HG03196 (cell line): ENCODE measurements at regions not wholly inside any gene's neighbourhood (a gene's known extent, or its start where the extent isn't known, plus 50 kb on each side); places are given as distances from the start of the nearest gene placed in this dataset.
A peak's percentile ranks its signal among the peaks of the same experiment; 100 is the strongest.

Experiments used
- ATAC-seq: cut with Tn5 transposase; IDR thresholded peaks from one replicate; pipeline ENCODE4 v1.9.1; 2021; ENCODE audit not compliant: unreplicated experiment

DNA sequence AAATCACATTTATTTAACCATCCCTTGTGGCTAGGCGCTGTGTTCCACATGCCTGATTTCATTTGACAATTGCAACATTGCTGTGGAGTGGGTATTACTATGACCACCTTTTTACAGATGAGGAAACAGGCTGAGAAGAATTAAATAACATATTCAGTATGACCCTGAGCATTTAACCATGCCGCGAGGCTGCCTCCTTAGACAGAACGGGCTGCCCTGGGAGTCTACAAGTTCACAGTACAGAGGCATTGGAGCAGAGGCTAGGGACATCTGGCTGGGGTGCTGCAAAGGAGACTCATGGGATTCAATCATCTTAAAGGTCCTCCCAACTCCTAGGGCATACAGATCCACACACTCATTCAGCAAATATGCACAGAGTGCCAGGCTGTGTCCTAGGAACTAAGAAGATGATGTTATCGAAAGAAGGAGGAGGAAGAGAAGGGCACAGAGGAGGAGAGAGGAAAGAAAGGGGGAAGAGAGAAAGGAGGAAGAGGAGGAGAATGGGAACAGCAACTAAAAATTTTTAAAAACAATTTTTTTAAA lies 164.7 kb upstream of the CCND2 start:
- ATAC-seq, result no peak

GRCh38 chr12:4107911-4108697 lies 165.5 kb upstream of the CCND2 start:
- ATAC-seq, result no peak

GRCh38 chr12:4107436-4107878 lies 166.1 kb upstream of the CCND2 start:
- ATAC-seq, result peak; percentile 79

DNA sequence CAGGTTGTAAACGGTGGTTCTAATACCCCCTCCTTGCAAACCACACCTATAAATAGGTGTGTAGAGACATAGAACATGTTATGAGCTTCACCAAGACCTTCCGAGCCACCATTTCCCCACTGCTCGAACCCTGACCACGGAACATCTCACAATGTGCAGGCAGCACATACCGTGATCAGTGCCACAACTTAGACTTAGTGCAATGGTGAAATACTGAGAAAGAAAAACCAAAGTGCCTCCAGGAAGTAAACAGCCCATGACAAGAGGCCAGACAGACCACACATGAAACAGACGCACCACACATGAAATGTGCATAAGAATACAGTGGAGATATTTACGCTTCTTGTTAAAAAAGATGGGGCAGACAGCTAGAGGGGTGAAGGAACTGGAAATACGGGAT lies 166.9 kb upstream of the CCND2 start:
- ATAC-seq, result no peak

DNA sequence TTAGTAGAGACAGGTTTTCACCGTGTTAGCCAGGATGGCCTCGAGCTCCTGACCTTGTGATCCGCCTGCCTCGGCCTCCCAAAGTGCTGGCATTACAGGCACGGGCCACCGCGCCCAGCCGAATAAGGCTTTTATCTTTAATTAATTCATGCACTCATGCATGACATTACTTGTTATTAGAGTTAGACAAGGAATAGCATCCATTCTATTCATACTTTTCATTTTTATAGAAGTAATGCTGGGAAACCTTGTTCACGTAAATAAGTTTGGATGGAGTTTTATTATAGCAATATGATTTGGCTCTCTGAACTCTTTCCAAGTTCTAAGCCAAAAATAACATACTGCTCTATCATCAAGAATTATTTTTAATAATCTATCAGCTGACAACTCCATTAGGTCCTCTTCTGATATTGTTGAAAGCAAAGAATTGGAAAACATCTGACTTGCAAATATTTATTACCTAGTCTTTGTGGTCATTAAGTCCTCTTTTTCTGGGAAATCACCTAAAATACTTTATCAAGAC lies 168.8 kb upstream of the CCND2 start:
- no peak for ATAC-seq

DNA sequence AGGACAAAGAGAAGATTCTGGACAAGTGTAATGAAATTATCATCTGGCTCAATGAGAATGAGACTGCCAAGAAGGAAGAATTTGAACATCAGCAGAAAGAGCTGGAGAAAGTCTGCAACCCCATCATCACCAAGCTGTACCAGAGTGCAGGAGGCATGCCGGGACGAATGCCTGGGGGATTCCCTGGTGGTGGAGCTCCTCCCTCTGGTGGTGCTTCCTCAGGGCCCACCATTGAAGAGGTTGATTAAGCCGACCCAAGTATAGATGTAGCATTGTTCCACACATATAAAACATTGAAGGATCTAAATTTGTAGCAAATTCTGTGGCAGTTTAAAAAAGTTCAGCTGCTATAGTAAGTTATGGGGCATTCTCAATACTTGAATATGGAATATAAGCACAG lies 174.3 kb upstream of the CCND2 start:
- ATAC-seq, result no peak

DNA sequence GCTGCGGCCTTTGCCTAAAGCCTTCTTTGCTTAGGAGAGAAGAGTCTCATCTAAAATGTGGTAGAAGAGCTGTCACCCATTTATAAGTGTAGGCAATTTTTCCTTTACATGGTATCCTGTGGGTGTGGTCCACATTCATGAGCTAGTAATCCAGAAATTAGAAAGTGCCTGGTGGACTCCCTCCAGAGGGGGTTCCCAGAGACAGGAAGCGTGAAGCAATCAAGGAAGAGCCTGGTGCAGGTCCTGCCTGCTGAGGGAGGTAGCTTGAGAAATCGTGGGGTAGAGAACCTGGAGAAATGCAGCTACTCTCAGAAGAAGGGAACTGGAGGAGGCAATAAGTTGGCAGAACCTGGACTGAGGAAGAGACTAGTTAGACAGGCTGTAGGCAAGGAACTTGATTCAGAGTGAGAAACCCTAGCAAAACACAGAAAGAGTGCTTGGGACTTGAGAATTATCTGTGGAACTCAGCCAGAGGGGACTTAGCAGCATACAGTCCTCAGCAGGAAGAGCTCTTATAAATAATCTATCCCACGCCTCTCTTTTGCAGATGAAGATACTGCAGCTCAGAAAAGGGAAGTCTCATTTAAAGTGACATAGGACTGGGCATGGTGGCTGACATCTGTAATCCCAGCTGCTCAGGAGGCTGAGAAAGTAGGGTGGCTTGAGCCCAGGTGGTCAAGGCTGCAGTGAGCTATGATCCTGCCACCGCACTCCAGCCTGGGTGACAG lies 182.4 kb upstream of the CCND2 start:
- ATAC-seq, result no peak

GRCh38 chr12:4089956-4090355 lies 183.6 kb upstream of the CCND2 start:
- no peak for ATAC-seq

- ATAC-seq, result no peak
Observed at GRCh38 chr12:4089121-4089606, 184.4 kb upstream of the CCND2 start.

- ATAC-seq, result no peak
Observed at GRCh38 chr12:4088451-4088850, 185.1 kb upstream of the CCND2 start.

- ATAC-seq, result no peak
Observed at GRCh38 chr12:4086481-4086880, 187.1 kb upstream of the CCND2 start.

- ATAC-seq, result no peak
Observed at GRCh38 chr12:4084573-4084972, 189.0 kb upstream of the CCND2 start.

GRCh38 chr12:4082809-4083403 lies 190.7 kb upstream of the CCND2 start:
- no peak for ATAC-seq

GRCh38 chr12:4080213-4080612 lies 193.3 kb upstream of the CCND2 start:
- ATAC-seq, result no peak

DNA sequence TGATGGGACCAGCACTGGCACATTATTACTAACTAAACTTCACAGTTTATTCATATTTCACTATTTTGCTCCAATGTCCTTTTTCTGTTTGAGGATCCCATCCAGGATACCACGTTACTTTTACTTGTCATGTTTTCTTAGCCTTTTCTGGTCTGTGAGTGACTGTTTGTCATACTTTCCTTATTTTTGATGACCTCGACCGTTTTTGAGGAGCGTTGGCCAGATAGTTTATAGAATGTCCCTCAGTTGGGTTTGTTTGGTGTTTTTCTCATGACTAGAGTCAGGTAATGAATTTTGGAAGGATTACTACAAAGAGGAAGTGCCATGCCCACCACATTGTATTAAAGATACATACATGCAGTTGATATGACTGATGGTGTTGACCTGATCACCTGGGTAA lies 199.4 kb upstream of the CCND2 start:
- ATAC-seq, result no peak

DNA sequence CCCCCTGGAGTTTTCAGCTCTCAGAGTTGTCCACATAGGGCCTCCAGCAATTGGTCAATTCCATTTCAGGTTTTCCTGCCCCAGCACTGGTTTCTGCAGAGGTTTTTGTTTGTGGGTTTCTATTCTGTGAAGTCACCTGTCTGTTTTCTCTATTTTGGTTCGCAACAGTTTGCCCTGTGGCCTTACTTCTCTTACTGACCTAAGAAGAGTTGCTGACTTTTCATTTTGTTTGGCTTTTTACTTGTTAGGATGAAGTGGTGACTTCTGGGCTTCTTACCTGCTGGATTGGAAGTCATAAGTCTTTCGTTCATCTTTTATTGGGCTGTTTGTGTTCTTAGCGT lies 196.4 kb upstream of the PARP11 start:
- no peak for ATAC-seq

DNA sequence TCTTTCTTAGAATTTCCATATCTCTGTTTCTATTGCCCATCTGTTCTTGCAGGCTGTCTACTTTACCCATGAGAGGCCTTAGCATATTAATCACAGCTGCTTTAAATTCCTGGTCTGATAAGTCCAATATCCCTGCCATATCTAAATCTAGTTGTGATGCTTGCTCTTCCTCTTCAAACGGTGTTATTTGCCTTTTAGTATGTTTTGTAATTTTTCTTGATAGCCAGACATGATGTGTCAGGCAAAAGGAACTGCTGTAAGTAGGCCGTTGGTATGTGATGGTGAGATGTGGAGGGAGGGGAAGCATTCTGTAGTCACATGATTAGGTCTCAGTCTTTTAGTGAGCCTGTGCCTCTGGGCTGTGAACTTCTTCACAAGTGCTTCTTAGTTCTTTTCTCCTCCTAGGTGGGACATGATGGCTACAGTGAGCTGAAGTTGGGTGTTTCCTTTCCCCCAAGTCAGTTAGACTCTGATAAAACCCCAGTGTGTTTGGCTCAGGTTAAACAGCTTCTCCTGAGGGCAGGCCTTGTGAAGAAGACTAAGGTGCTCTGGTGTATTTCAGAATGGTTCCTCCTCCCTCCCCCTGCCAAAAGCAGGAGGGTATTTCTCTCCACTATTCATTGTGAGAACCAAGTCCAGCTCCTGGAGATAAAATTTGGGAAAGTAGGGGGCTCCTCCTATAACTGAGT lies 195.9 kb upstream of the PARP11 start:
- ATAC-seq, result no peak

GRCh38 chr12:4064008-4064407 lies 190.8 kb upstream of the PARP11 start:
- ATAC-seq, result no peak

GRCh38 chr12:4059898-4060568 lies 186.8 kb upstream of the PARP11 start:
- ATAC-seq, result no peak
